ENCODE measurements at regions not wholly inside any gene's neighbourhood (a gene's known extent, or its start where the extent isn't known, plus 50 kb on each side); places are given as distances from the start of the nearest gene placed in this dataset.
"Not testable (repeated sequence)": the region's sequence is repeated elsewhere in the genome, so short reads cannot be mapped to it uniquely, and the experiment has no call there.

DNA sequence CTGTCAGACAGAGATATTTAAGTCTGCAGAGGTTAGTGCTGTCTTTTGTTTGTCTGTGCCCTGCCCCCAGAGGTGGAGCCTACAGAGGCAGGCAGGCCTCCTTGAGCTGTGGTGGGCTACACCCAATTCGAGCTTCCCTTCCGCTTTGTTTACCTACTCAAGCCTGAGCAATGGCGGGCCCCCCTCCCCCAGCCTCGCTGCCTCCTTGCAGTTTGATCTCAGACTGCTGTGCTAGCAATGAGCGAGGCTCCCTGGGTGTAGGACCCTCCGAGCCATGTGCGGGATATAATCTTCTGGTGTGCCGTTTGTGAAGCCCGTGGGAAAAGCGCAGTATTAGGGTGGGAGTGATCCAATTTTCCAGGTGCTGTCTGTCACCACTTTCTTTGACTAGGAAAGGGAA is 366.3 kb upstream of the MAGEB18 start:
- intact Hi-C loops (cut with micrococcal nuclease); ATAC-seq; DNase-seq: not testable (repeated sequence)

DNA sequence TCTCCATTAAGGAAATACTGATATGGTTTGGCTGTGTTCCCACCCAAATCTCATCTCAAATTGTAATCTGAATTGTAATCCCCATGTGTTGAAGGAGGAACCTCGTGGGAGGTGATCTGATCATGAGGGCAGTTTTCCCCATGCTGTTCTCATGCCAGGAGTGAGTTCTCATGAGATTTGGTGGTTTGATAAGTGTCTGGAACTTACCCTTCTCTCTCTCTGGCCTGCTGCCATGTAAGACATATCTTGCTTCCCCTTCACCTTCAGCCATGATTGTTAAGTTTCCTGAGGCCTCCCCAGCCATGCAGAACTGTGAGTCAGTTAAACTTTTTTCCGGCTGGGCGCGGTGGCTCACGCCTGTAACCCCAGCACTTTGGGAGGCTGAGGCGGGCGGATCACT is 340.3 kb upstream of the MAGEB18 start:
- ATAC-seq; intact Hi-C loops (cut with micrococcal nuclease): not testable (repeated sequence)

DNA sequence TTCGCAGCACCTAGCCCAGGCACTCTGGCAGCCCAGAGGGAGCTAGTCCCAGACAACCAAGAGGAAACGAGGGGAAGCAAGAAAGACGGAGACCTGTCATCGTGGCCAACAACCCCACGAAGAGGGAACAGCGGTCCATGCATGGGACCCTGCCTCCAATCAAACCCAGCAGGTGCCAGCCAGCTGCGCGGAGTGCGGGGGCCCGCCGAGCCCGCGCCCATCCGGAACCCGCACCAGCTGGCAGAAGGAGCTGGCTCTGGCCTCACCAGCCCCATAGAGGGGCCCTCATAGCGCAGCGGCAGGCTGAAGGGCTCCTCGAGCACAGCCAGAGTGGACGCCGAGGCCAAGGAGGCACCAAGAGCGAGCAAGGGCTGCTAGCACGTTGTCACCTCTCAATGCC is 332.4 kb upstream of the MAGEB18 start:
- ATAC-seq (no peak), DNase-seq (no peak)
- intact Hi-C loops (cut with micrococcal nuclease), result no loop called here

More for the DNA sequence above, 340.3 kb upstream of the MAGEB18 start:
- not testable (repeated sequence) for DNase-seq

DNA sequence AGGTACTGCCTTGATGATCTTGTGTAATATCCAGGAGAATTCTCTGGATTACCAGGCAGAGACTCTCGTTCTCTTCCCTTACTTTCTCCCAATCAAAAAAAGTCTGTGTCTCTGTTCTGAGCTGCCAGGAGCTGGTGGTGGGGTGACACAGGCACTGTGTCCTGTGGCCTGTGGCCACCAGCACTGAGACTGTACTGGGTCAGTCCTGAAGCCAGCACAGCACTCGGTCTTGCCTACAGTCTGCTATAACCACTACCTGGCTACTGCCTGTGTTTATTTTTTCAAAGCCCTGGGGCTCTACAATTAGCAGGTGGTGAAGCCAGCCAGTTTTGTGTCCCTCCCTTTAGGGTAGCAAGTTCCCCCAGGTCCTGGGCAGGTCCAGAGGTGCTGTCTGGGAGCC is 331.1 kb upstream of the MAGEB18 start:
- intact Hi-C loops (cut with micrococcal nuclease), result no loop called here

DNA sequence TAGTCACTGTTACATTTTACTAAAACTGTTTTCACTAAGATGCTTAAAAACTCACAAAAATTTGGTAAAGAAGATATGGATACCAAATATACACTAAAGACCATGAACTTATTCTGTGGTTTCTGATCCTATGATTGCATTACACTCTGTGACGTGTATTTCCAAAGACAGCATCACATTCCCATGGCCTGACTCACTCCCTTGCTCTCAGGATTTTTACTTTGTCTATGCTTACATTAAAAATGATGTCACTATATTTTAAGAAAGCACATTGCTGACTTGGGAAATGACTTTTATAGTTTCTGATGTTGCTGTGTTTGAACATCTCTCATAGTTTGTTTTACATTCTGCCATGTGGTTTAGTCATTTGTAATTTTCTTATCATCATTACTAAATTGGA is 327.9 kb upstream of the MAGEB18 start:
- ATAC-seq (no peak), DNase-seq (no peak)
- intact Hi-C loops (cut with micrococcal nuclease), result no loop called here

More for the DNA sequence above, 331.1 kb upstream of the MAGEB18 start:
- DNase-seq (no peak), ATAC-seq (no peak)

DNA sequence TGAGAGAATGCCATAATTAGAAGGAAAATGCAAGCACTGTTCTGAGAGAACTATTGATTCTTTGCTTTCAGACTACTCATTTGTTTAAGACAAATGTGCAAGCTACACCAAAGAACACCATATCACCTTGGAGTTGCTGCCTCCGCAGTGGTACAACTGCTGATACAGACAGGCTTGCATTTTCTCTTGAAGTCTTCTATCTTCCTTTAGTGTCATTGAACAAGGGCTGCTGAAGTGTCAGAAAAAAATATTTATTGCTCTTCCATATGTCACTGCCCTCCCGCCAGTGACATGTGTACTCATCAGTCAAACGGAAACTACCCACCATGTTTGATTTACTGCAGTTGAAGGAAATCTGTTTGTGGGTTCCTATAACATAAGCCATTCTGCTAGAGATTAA is 318.3 kb upstream of the MAGEB18 start:
- DNase-seq (no peak), ATAC-seq (no peak)
- intact Hi-C loops (cut with micrococcal nuclease), result no loop called here

DNA sequence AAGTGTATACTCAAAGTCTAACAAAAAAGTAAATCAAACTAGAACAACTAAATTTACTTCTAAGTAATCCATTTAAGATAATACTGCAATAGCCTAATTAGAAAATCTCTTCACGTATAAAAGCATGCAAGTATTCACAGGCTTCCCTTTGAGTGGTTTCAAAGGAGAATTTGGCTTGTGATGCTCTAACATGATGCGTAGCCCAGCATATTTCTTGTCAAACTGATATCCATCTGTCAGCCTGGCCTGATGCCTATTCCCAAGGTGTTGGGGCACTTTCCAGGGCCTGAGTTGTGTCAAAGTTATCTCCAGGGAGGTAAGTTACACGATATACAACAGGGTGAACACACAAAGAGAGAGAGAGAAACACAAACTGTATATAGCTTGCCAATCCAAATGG is 287.0 kb upstream of the MAGEB18 start:
- DNase-seq (no peak), ATAC-seq (no peak)
- intact Hi-C loops (cut with micrococcal nuclease), result no loop called here

DNA sequence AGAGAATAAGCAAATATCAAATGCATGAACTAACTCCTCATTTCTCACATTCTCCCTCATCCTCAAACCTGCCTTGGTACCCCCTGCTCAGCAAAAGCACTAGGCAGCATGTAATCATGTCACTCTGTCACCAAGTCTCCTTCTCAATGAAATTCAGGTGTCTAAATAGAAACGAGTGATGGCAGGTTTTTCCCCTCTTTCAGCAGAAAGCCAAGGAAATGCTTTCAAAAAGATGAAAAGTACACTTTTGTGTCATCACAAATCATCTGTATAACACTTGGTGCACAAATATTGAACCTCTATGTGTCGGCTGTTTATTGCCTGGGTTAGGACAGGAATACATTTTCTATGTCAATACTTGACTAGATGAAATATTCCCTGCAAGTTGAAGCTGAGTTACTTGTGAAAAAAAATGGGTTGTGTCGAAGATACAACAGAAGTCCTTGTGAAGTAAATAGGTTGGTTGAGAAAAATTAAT is 285.1 kb upstream of the MAGEB18 start:
- intact Hi-C loops (cut with micrococcal nuclease), result no loop called here
- DNase-seq, result no peak
- no peak for ATAC-seq

DNA sequence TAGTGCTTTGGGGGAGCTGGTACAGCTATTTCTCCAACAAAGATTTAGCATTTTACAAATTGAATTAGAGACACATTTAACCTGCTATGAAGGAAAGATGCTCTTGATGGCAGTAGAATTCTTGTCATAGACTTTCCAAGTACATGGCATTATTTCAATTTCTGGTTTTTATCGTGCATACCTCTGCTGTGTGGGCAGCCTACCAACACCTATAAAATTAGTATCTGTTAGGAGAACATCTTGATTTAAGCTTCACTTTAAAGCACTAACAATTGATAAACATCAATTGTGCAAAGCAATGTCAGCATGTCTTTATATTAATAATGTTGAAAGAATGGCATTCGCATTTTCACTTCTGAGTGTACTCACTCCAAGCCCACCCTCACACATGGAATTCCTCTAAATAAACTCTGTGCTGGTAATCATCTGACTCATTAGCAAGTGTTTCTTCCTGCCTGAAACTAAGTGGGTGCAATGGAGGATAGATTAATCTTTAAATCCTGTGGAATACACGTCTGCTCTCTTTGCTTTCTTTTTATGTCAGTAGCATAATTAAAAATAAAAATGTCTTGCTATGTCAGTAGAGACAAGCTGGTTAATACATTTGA is 279.8 kb upstream of the MAGEB18 start:
- intact Hi-C loops (cut with micrococcal nuclease), result no loop called here
- DNase-seq (no peak), ATAC-seq (no peak)

DNA sequence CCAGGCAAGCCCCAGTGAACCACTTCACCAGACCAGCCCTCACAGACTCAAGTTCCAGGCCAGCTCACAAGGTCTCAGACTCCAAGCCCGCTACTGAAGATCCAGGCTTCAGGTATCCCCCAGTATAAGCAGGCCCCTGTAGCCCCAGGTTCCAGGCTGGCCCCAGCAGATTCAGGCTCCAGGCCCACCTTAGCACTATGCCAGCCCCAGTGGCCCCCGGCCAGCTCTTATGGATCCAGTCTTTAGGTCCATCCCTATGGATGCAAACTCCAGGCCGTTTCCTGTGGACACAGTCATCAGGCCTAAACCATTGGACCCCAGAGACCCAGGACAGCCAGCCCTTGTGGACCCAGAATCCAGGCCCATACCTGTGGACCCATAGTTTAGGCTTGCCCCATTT is 277.8 kb upstream of the MAGEB18 start:
- intact Hi-C loops (cut with micrococcal nuclease), result no loop called here
- DNase-seq, result no peak
- ATAC-seq, result no peak

DNA sequence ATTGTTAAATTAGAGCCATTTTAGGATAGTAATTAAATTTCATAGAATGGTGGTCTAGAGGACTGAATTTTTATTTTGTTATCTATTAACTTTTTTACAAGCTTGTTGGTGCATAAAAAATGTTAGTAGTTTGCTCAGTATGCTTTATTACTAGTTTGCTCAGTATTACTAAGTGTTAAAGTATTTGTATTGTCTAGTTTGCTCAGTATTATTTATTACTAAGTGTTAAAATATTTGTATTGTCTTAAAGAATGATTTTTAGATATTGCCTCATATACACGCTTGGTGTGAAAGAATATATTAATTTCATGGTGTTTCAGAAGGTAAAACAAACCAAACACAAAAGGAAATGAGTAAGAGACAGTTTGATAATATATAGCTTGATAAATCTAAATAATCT is 268.4 kb upstream of the MAGEB18 start:
- DNase-seq (no peak), ATAC-seq (no peak)
- intact Hi-C loops (cut with micrococcal nuclease), result no loop called here

DNA sequence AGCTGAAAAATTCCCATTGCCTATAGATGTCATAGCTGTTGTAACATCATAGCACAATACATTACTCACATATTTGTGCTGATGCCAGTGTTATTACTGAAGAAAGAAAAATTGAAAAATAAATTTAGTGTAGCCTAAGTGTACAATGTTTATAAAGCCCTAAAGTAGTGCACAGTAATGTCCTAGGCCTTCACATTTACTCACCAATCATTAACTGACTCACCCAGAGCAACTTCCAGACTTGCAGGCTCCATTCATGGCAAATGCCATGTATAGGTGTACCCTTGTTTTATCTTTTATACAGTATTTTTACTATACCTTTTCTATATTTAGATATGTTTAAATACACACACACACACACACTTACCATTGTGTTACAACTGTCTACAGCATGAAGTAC is 265.4 kb upstream of the MAGEB18 start:
- no peak for ATAC-seq
- intact Hi-C loops (cut with micrococcal nuclease), result no loop called here

DNA sequence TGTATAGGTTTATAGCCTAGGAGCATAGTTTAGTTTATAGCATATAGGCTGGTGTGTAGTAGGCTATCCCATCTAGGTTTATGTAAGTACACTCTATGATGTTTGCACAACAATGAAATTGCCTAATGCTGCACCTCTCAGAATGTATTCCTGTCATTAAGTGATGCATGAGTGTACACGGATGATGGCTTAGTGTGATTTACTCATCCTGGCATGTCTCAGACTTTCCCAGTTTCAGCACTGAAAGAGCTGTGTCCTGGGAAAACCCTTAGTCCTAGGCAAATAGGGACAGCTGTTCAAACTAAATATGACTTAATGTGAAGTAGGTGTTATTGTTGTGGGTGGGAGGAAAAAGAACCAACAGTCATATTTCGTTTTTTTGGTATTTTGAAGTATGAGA is 264.9 kb upstream of the MAGEB18 start:
- ATAC-seq (no peak), DNase-seq (no peak)
- intact Hi-C loops (cut with micrococcal nuclease), result no loop called here

More for the DNA sequence above, 265.4 kb upstream of the MAGEB18 start:
- no peak for DNase-seq

DNA sequence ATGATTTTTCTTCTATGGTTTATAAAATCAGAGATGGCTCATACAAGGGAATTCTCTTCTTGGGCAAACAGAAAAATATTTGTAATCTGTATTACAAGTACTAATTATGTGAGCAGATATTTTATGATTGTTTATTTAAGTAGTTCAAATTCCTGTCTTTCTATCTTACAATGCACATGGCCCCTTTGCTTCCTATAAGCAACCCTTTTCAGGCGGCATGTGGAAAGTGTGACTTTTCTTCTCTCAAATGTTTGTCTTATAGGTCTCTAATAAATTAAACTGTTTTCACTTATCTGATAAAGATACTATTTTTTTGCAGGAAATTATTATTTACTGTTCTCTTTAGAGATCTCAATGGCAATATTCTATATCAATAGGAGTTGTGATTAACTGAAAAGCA is 259.3 kb upstream of the MAGEB18 start:
- intact Hi-C loops (cut with micrococcal nuclease), result no loop called here
- ATAC-seq, result no peak

DNA sequence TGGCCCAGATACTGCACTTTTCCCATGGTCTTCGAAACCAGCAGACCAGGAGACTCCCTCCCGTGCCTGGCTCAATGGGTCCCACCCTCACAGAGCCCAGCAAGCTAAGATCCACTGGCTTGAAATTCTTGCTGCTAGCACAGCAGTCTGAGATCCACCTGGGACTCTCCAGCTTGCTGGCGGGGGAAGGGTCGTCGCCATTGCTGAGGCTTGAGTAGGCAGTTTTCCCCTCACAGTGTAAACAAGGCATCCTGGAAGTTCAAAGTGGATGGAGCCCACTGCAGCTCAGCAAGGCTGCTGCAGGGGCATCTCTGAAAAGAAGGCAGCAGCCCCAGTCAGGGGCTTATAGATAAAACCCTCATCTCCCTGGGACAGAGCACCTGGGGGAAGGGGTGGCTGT is 255.6 kb upstream of the MAGEB18 start:
- ATAC-seq; DNase-seq; intact Hi-C loops (cut with micrococcal nuclease): not testable (repeated sequence)

More for the DNA sequence above, 259.3 kb upstream of the MAGEB18 start:
- DNase-seq, result no peak

DNA sequence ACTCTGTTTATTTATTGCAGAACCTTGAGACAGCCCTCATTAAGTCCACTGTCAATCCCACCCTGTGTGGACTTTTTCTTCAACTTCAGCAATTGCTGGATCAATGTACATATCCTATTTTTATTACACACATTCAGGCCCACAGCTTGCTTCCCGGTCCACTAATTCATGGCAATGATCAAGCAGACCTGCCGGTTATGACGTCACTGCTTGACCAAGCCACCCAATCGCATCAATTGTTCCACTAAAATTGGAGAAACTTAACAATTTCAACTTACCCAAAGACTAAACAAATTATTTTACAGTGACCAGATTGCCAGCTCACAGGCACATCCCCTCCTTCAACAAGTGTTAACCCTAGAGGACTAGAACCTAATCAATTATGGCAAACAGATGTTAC is 240.4 kb upstream of the MAGEB18 start:
- ATAC-seq, result no peak

DNA sequence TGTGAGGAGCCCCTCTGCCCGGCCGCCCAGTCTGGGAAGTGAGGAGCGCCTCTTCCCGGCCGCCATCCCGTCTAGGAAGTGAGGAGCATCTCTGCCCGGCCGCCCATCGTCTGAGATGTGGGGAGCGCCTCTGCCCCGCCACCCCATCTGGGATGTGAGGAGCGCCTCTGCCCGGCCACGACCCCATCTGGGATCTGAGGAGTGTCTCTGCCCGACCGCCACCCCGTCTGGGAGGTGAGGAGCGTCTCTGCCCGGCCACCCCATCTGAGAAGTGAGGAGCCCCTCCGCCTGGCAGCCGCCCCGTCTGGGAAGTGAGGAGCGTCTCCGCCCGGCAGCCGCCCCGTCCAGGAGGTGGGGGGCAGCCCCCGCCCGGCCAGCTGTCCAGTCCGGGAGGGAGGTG is 232.4 kb upstream of the MAGEB18 start:
- intact Hi-C loops (cut with micrococcal nuclease); ATAC-seq; DNase-seq: not testable (repeated sequence)

More for the DNA sequence above, 240.4 kb upstream of the MAGEB18 start:
- intact Hi-C loops (cut with micrococcal nuclease), result no loop called here
- no peak for DNase-seq

DNA sequence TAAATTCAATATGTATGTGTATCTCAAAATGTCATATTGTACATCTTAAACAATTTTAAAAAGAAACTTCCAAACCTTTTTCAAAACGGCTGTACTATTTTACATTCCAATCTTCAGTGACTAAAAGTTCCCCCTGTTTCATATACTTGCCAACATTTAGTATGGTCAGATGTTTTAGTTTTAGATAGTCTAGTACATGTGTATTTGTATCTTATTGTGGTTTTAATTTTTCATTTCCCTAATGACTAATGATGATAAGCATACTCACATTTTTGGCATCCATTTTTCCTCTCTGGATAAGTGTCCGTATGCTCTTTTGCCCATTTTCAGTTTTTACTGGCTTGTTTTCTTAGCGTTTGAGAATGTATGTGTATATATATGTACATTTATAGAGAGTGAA is 212.2 kb upstream of the MAGEB18 start:
- no peak for DNase-seq
- ATAC-seq, result no peak
- intact Hi-C loops (cut with micrococcal nuclease), result no loop called here

DNA sequence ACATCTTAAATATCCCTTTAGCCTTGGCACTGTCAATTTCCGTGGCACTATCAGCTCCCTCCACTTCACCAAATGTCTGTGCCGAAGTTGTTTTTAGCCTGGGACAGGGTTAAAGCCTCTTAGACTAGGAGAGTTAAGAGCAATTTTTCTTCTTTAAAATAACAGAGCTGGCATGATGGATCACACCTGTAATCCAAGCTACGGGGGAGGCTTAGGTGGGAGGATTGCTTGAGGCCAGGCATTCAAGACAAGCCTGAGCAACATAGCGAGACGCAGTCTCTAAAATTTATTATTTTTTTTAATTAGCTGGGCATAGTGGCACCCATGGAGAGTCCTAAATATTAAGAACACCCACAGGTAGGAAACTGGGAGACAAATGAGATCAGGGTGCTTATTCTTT is 209.8 kb upstream of the MAGEB18 start:
- ATAC-seq (no peak), DNase-seq (no peak)
- intact Hi-C loops (cut with micrococcal nuclease), result no loop called here

DNA sequence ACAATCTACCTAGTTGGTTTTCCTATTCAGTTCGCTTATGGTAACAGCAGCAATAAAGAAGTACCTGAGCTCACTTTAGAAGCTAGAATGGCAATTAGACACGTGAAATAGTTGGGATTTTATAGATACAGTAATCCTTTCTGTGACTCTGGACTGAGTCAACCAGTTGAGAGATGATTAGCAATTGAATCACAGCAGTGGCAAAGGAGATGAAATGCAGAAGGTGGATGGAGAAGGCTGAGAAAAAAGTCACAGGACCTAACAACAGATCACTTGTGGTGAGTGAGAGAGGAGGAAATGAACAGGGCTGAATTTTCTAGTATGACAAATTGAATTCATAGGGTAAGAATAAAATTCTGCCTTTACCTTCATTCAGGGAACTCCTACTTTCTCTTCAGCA is 197.1 kb upstream of the MAGEB18 start:
- intact Hi-C loops (cut with micrococcal nuclease), result no loop called here
- no peak for ATAC-seq

DNA sequence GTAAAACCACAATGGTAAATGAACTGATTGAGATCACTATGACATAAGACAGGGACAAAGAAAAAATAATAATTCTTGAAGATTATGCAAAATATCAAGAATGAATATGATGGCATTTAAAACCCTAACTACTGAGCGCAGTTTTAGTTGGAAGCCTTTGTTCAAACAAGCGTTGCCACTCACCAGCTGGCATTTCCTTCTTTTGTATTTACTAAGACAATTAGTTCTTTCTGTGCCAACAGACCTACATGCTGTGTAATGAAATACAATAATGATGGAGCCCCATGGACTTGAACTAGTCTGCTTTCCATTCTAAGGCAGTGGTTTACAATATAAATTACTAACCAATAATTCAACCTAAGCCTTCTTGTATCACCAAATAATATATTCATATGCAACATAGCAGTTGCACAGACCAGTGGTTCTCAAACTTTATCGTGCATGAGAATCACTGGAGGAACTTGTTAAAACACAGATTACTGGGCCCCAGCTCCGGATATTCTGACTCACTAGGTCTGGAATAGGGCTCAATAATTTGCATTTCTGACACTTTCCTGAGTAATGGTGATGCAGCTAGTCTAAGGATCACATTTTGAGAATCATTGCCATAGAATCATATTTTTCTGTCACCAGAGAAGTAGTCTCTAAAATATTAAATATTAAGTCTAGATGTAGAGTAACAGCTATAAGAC is 196.4 kb upstream of the MAGEB18 start:
- intact Hi-C loops (cut with micrococcal nuclease), result no loop called here
- no peak for DNase-seq
- ATAC-seq, result no peak

More for the DNA sequence above, 197.1 kb upstream of the MAGEB18 start:
- no peak for DNase-seq
